GM18868 (cell line): ENCODE measurements at regions not wholly inside any gene's neighbourhood (a gene's known extent, or its start where the extent isn't known, plus 50 kb on each side); places are given as distances from the start of the nearest gene placed in this dataset.

Experiments used
- ATAC-seq: cut with Tn5 transposase; IDR thresholded peaks from one replicate; pipeline ENCODE4 v1.9.1; 2021; ENCODE audit warnings: mild to moderate bottlenecking, moderate library complexity; ENCODE audit not compliant: unreplicated experiment

DNA sequence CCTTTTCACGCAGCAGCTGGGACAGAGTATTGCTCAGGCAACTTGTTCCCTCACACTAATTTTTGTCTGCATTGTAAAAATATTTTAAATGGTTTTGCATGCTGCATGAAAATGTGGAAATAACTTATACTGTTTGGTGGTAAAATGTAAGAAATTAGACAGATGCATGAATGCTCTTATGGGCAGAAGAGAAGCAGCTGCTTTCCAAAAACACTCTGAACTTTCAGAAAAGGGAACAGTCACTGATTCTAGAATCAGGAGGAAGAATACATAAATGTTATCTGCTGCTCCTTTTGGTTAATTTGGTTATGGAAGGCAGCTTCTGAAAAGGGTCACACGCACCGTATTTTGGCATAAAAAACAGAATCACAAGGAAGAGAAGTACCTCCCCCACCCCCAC, 87.0 kb upstream of the RUNX1 start:
- ATAC-seq, result no peak

DNA sequence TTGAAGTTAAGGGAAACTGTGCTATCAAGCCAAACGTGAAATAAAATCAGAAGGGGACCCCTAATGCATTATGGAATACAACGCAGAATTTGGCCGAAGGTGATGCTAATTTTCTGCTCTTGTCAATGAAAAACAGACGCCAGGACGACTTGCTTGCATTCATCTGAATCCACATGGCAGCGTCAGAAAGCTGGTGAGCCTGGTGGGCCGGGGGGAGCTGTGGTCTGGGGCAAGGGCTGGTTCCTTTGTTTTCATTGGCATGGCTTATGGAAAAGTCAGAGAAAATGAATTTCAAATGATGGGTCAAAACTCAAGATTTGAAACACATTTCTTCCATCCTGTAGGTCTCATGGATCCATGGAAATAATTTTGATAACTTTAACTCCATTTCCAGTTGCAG, 86.4 kb upstream of the RUNX1 start:
- no peak for ATAC-seq

DNA sequence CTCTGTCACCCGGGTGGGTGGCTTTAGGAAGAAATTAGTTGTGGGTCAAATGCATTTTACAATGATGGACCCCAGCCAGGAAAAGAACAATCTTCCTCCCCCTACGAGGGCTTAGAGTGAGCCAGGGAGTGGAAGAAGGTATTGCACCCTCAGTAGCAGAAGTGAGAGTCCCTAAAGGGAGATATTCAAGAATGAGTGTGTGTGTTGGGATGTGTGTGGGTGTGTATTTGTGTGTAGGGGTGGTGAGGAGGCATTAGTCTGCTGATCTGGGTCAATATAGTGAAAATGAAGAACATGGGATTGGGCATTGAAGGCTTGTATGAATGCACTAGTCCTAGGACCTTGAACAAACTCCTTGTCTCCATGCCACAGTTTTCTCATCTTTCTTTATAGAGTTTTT, 85.2 kb upstream of the RUNX1 start:
- no peak for ATAC-seq

DNA sequence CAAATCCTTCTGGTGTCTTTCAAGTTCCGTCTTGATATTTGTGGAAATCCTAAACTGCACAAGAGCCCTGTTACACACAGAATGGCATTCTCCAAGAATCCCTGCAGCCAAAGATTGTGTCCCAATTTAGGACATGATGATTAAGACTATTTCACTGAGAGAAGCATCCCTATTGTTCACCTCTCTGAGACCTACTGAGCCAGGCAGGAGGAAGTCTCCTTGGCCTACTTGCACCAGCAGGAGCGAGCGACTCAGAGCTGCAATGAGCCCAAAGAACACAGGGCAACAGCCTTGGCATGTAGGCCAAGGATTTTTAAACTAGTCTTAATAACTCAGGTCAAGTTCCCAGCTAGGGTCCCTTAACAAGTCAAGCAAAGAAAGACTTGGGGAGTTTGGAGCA, 79.4 kb upstream of the RUNX1 start:
- ATAC-seq, result no peak

DNA sequence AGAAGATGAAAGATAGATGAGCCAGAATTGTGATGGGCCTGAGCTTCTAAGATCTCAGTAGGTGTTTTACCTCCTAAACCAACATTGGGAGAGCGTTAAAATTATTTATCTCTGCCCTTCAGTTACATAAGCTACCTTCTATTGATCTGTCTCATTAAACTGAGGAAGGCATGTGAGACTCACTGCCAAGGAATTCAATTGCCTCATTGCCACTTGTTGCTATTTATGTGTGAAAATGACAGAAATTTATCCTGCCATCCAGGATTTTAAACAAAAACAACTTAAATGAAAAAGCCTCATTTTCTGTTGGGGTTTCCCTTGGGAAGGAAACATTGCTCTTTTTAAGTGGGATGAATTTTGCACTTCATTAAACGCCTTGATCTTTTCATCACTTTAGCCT, 78.7 kb upstream of the RUNX1 start:
- ATAC-seq, result no peak

DNA sequence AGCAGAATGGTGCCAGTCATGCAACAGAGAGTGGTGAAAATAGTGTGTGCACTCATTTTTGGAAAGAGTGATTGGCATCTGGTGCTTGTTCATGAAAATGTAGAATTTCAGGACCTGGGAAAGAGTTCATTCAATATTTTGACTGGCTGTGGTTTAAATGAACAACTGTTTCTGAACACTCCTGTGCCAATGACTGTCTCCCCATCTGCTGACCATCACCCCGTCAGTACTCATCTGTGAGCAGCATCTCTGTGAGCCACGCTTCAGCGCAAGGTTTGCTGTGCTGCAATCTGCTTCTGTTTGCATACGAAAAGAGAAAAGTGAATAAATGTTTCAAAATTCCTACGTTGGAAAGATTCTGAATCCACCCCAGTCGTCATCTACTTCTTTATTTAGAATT, 77.9 kb upstream of the RUNX1 start:
- ATAC-seq, result no peak

DNA sequence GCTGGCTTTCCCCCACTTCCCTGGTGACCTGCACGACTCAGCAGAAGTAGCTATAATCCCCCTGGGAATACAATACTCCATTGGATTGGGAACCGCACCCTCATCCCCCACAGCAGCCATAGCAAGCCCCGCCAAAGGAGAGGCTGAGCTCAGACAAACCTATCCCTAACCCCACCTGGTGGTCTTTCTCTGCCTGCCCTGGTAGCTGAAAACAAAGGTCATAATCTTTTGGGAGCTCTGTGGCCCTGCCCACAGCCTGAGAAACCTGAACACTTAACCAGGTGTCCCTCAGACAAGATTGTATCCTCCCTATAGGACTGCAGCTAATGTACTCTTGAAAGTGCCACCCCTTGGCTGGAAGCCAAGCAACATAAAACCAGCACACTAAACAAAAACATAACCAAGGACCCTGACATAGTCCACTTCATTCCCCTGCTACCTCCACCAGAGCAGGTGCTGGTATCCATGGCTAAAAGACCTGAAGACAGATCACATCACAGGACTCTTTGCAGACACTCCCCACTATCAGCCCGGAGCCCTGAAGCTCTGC, 71.6 kb upstream of the RUNX1 start:
- ATAC-seq, result no peak

DNA sequence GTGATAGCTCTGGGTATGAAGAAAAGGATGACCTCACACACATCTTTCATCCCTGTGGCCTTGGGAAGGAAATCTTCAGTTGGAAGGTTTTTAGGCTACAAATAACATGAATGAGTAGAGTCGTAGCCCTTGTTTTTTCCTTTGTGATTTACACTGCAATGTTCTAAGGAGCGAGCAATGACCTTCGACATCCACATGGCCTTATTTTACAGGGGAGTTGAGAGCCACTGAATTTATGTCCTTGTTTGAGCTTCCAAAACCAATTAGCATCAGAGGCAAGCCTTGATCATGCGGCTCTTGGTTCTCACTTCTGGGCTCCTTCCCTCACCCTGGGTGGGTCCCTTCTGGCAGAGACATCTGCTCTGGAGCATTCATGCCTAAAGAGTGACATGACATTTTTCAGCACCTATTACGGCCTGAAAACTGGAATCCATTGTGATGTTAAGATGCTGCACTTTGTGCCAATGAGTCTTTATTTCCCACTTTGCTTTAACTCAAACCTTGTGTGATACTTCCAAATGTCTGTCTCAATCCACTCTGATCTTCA, 70.5 kb upstream of the RUNX1 start:
- ATAC-seq, result no peak

DNA sequence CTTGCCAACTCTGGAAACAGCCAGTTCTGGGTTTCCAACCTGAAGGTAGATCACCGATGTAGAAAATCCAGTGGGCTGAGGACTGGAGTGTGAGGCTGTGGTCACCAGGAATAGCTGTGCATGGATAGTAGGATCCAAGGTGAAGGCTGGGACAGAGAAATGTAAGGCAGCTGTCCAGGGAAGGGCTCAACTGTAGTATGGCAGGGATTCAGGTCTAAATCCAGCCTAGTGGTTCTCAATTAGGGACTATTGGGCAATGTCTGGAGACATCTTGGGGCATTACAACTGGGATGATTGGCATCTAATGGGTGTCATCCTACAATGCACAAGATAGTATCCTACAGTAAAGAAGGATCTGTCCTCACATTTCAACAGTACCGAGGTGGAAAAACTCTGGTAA, 67.7 kb upstream of the RUNX1 start:
- no peak for ATAC-seq

DNA sequence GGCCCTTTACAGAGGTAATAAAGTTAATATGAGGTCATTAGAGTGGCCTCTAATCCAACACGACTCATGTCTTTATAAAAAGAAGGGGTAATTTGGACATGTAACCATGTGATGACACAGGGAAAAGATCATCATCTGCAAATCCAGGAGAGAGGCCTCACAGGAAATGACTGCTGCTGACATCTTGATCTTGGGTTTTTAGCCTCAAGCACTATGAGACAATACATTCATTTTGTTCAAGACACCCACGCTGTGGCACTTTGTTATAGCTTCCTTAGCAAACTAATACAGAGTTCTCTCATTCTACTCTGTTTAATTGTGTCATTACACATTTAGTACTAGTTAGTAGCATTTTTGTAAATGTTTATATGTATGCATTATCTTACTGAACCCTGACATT, 64.0 kb upstream of the RUNX1 start:
- ATAC-seq, result no peak

DNA sequence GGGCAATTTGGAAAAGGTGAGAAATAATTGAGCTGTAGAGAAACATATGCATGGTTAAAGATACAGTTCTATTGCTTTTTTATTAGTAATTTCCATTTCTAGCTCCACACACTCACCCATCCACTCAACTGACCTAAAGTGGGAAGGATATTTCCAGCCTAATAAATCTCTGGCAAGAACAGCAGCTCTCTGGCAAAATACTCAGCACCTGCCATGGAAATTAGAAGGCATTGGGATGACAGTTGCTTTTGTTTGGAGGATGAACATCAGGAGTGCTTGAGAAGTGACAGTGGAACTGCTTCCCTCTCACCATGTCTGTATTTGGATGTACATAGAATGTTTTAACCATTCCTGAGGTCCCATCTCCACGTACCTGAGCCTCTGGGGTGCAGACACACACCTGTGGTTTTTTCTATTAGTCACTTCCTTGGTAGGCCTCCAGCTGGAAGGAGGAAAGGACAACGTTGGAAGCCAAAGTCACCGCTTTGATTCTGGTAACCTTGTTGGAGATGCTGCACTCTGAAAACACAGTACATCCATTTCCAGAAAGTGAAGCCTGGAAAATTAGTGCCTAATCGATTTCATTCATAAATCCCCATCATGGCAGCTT, 62.3 kb upstream of the RUNX1 start:
- ATAC-seq, result no peak

DNA sequence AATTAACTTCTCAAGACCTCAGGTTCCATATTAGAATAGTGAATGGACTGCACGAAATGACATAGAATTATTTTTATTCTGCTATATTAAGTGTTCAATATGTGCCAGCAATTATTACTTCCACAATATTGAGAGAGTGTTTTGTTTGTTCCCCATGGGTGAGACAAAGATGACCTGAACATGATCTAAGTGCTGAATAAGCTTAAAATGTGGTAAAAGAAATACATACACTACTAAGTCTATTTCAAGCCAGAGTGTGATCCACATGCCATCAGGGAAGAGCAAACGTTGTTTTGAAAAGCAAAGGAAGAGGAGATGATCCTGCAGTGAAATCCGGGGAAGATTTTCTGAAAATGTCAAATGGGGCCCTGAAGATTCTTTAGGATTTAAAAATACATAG, 59.8 kb upstream of the RUNX1 start:
- ATAC-seq, result no peak

DNA sequence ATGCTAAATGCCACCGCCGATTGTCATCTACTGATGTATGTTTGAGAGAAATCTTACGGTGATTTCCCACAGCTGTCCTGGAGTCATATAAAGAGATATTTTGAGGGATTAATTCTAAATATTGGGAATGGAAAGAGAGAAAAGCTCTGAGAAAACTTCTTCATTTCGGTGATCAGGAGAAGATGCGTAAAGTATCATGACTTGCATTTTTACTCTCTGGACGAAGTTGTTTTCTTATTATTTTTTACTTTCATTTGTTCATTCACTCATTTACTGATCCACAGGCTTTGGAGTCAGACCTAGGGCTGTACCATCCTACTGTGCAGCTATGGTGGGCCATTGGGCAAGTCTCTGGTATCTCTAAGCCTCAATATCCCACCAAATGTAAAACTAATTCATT, 58.4 kb upstream of the RUNX1 start:
- ATAC-seq, result no peak

DNA sequence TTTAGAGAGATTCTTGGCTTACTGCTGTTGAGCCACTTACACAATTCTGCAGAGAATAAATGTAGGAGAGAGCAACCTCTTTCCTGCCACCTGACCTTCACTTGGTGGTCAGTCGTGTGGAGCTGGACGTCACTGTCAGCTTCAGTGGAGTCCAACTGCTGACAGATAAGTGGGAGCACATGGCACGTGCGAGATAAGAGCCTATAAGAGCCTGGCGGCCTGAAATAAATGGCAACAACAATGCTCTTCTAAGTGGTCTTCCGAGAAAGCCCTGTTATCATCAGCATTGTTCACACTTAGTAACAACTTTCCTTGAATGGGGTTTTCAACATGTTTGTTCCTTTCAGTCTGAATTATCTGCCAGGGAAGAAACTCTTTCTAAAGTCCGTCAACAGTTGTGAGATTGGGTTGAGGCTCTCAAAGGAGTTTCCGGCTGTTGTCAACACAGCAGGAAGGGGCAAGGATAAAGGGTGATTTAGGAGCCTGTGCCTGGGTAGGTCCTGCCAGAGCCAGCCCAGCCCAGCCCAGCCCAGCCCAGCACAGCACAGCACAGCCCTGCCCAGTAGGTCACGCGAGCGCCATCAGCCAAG, 57.2 kb upstream of the RUNX1 start:
- no peak for ATAC-seq

DNA sequence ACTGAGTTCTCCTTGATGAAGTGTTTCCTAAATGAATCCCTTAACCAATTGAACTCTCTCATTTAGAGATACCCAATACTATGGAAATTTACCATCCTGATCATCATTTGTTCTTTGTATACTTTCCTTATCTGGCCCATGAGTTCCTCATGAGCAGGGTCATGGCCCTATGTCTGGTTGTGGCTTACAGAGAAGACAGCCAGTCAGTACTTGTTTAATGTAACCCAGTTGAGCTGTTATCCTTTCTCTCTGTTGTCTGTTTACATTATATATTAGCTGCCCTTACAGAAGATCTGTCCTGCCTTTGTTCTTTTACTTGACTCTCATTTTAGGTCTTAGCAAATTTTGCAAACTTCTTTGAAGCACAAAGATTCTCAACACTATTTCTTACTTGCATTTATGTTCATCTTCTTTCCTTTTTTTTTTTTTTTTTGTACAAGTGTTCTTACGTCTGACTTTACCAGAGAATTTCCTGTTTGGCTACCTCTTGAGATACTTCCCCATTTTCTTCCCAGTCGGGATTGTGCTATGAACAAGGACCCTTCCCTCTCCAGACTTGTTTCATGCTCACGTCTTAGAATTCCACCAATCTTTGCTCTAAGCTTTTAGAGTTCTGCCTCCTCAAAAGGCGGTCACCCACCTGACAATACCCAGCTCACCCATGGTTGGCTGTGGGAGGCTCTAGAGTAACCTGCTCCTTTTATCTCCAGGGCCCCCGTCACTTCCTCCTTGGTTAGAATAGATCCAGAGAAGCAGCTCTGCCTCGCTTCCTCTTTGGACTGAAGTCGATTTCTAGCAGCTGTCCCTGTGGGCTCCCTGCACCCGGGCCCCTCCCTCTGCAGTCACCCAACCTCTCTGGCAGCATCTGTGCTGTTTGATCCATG, 53.6 kb upstream of the RUNX1 start:
- ATAC-seq, result peak; percentile 50

DNA sequence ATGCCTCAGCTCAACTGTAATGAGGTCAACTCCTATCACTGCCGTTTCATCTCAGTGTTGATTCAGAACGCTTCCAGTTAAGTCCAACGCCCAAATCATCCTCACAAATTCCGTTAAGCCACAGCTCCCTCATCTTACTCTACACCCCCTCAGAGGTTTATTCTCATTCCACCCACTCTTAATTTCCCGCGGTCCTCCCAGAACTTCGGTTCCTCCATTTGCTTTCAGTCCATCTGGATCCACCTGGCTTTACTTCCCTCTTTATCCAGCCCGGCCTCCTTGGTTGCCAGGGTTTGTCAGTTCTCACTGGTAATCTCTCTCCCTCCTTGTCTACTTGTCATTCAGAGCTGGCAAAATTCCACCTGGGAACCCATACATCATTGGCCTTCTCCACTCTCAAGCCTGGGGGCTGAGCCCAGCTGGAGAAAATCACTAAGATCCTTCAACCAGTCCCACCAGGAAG, 51.3 kb upstream of the RUNX1 start:
- ATAC-seq, result no peak

DNA sequence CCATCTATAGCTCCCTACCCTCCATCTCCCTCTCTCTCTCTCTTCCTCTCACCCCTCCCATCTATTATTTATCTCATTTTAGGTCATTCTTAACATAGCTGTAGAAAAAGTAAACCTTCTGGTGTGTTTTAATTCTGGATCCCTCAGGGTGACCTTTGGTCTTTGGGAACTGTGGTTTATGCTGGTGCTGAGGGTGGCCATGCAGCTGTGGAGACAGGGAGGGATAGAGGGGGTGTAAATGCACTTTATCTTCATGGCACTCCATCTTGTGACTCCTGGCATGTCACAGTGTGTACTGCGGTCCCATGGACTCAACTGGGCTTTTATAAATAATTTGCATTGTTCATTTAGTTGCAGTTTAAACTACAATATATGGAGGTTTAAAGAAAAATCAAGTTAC, 50.2 kb upstream of the RUNX1 start:
- ATAC-seq, result no peak
